GM19238 (cell line): ENCODE measurements at regions not wholly inside any gene's neighbourhood (a gene's known extent, or its start where the extent isn't known, plus 50 kb on each side); places are given as distances from the start of the nearest gene placed in this dataset.
"Not testable (repeated sequence)": the region's sequence is repeated elsewhere in the genome, so short reads cannot be mapped to it uniquely, and the experiment has no call there.

Experiments used
- DNase-seq: peaks from one replicate; pipeline ENCODE4 v3.0.0; 2011; ENCODE audit warnings: low spot score; ENCODE audit not compliant: insufficient read length

- DNase-seq: no peak
Observed at GRCh38 chr2:180319586-180320405, 312.7 kb upstream of the CWC22 start.

DNA sequence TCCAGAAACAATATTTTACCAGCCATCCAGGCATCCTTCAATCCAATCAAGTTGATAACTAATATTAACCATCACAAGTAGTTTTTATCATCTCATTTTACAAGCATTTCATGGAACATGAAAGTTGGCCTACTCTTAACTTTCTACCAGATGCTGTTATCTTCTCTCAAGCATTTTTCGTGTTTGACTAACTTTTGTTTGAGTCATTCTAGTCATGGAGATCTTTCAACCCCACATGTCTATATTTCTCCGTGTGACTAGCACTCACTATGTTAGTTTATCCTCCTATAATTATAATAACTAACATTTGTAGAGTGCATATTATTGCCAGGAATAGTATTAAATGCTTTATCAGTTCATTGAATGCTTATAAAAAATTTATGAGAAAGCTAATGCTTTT lies 307.0 kb upstream of the CWC22 start:
- no peak for DNase-seq

GRCh38 chr2:180312542-180312941 lies 305.4 kb upstream of the CWC22 start:
- DNase-seq: no peak

GRCh38 chr2:180307096-180307495 lies 300.0 kb upstream of the CWC22 start:
- DNase-seq: no peak

- no peak for DNase-seq
Observed at GRCh38 chr2:180306346-180306745, 299.2 kb upstream of the CWC22 start.

DNA sequence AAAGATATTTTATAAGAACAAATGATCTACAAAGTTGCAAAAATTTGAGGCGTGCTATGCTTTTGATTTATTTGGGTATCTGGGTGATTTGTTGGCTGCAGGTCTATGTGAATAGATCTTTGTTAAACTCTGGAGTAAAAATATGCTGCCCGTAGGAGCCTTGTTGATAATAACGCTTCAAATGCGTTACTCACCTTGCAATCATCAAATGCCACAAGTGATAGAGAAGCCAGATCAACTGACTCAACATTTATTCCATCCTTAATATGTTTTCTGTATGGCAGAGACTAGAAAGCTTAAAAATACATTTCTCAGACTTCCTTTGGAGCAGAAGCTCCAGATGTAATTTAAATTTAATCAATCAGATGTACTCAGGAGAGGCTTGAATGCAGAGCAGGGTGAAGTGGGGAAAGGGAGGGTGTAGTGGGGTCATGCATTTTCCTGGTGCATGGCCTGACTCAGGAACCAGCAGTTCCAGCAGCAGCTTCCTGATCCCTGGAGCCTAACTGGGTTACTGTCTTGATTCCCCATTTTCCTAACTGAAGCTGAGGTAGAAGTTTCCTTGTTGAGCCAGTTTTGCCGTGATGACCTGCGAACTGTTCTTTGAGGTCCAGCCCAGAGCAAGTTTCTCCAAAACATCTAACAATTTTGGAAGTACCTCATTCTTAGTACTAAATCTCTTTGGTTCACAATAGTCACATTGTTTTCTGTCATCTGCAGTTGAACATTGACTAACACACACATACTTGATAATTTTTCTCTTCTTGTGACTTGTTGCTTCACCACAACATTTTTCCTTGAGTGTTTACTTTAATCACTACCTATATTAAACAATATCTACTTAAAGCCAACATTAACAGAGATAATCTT lies 284.7 kb upstream of the CWC22 start:
- no peak for DNase-seq

- DNase-seq: no peak
Observed at GRCh38 chr2:180291060-180291459, 284.0 kb upstream of the CWC22 start.

DNA sequence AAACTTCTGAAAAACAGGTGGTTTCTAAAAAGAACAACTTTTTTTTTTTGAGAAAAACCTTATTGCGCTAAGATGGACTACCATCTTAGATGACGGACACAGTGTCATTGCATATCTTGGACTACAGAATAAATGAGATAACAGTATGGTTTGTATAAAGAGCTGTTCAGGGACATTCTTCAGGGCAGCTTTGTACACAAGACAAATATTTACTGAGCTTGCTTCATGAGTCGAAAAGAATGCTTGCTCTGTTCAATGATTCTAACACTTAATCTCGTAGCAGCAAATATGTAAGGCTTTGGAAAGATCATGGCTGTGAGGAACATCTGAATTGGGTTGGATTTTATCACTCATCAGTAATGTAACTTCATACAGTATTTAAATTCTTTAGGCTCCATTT lies 282.5 kb upstream of the CWC22 start:
- no peak for DNase-seq

DNA sequence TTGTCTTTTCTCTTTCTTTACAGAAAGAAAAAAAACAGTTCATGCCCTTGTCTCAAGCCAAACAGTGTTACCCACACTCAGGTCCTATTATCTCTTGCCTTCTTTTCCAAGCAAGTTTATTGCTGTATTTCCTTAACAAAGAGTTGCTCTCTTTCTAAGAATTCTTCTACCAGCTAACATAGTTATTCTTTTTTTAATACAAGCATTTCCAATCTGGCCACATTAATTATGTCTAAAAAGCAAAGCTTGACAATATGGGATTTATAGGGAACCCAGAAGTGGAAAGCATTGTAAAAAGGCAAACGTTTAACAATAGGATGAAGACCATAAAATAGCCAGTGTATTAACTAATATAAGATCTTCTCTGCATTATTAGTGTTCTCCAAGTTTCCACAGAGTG lies 272.5 kb upstream of the CWC22 start:
- no peak for DNase-seq

DNA sequence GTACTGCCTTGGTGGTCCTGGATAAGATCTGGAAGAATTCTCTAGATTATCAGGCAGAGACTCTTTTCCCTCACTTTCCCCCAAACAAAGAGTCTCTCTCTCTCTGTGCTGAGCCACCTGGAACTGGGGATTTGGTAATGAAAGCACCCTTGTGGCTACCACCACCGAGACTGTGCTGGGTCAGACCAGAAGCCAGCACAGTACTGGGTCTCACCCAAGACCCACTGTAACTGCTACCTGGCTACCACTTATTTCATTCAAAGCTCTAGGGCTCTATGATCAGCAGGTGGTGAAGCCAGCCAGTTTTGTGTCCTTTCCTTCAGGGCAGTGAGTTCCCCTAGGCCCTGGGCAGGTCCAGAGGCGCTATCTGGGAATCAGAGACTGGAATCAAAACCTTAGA lies 269.6 kb upstream of the CWC22 start:
- DNase-seq: no peak

GRCh38 chr2:180268006-180268405 lies 260.9 kb upstream of the CWC22 start:
- DNase-seq: no peak

DNA sequence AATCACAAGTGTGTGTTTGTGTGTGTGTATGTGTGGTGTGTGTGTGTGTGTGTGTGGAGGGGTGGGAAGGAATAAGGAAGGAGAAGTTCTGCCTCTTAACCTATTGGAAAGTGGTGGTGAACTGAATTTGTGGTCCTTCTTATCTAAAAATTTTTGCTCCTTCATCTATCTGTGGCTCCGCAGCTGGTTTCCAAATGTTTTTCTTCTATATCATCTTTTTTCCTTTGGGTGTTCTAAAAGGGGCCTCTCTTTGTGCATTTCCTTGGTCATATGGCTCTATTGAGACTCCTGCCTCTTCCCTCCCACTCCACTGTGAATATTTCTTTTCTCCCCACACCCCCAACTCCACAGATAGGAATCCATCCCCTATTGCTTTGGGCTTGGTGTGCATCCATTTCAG lies 254.9 kb upstream of the CWC22 start:
- no peak for DNase-seq

DNA sequence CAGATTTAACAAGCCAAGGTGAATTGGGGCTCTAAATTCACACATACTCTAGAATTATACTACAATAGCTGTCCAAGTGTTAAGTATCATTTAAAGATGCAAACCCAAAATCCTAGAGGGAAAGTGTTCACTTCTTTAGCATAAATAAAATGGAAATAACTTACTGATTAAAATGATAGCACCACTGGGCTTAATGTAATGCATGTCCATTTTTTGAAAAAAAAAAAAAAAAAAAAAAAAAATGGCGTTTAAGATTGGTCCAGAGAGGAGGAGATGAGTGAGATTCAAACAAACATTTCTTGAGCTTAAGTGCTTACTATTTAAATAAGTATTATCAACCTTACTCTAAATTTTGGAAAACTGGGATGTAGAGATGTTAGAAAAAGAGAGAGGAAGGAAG lies 251.5 kb upstream of the CWC22 start:
- DNase-seq: no peak

DNA sequence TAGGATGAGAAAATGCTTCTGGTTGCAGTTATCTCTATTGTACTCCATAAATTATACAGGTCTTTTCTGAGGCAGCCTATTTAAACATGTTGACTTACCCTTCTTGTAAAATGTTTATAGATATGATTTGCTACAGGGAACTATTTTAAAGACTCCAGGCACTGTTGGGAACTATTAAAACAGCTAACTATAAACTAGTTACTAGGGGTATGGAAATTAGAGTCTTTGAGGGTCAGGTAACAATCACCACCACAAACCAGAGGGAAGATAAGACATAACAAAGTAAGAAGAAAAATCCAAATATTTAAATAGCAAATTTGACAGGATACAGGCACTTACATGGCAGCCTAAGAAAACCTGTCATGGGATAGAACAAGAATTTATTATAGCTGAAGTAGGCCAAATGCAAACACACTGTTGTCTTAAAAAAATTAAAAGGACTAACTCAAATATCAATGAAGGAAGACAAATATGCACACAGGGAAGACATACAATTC lies 251.0 kb upstream of the CWC22 start:
- no peak for DNase-seq

- DNase-seq: no peak
Observed at GRCh38 chr2:180257247-180257646, 250.2 kb upstream of the CWC22 start.

- no peak for DNase-seq
Observed at GRCh38 chr2:180255981-180256380, 248.9 kb upstream of the CWC22 start.

- no peak for DNase-seq
Observed at GRCh38 chr2:180254872-180255271, 247.8 kb upstream of the CWC22 start.

GRCh38 chr2:180247658-180248057 lies 240.6 kb upstream of the CWC22 start:
- DNase-seq: no peak

DNA sequence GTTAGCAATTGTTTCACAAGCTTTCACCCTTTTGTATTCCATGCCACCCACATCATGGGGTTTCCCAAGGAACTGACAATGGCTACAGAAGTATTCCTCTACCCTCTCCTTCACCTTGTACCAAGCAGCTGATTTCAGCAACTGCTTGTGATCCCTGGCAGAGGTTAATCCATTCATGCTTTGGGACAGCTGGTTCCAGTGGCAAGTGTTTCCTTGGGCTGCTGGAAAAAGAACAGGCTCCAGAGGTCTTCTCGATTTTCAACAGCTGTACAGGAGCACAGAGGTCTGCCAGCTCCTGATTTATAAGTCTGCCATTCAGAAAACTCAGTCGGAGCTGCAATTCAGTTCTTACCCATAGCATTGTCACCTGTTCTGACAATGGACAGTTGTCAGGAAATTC lies 239.2 kb upstream of the CWC22 start:
- no peak for DNase-seq

DNA sequence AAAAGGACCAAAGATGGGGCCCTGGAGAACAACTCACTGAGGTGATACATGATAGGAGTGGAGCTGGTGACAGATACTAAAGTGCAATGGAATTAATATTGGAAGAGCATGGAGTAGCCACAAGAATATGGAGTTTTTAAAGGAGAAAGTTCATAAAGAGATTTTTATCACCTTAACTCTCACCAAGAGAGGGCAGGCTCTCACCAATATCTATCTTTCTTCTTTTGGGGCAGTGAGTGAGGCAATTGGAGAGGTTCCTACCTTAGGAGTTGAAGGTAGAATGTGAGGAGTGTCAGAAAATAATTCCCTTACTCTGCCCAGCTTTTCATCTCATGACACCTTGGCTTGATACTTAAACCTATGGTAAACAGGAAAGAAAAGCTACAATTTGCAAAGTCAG lies 233.7 kb upstream of the CWC22 start:
- no peak for DNase-seq

DNA sequence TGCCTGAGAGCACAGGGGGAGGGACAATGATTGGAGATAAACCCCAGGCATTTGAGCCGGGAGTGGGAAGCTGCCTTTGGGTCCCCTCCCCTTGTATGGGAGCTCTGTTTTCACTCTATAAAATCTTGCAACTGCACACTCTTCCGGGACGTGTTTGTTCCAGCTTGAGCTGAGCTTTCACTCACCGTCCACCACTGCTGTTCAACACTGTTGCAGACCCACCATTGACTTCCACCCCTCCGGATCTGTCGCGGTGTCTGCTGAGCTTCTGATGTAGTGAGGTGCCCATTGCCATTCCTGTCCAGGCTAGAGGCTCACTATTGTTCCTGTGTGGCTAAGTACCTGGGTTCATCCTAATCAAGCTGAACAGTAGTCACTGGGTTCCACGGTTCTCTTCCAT lies 231.6 kb upstream of the CWC22 start:
- DNase-seq: no peak

DNA sequence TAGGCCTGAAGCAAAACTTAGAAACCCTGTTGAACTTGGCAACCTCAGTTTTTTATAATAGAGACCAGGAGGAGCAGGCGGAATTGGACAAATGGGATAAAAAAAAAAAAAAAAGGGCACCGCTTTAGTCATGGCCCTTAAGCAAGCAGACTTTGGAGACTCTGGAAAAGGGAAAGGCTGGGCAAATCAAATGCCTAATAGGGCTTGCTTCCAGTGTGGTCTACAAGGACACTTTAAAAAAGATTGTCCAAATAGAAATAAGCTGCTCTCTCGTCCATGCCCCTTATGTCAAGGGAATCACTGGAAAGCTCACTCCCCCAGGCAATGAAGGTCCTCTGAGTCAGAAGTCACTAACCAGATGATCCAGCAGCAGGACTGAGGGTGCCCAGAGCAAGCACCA lies 229.0 kb upstream of the CWC22 start:
- not testable (repeated sequence) for DNase-seq
